GM19240 (cell line): ENCODE measurements at regions not wholly inside any gene's neighbourhood (a gene's known extent, or its start where the extent isn't known, plus 50 kb on each side); places are given as distances from the start of the nearest gene placed in this dataset.

Source experiments
- DNase-seq: peaks from one replicate; pipeline ENCODE4 v3.0.0; 2011; ENCODE audit warnings: low spot score; ENCODE audit not compliant: insufficient read length

GRCh38 chr10:28857164-28857563 is 179.8 kb downstream of the BAMBI start:
- no peak for DNase-seq

GRCh38 chr10:28858646-28859045 is 181.3 kb downstream of the BAMBI start:
- DNase-seq, result no peak

GRCh38 chr10:28859791-28860190 is 182.5 kb downstream of the BAMBI start:
- no peak for DNase-seq

- no peak for DNase-seq
These were observed 184.9 kb downstream of the BAMBI start for GRCh38 chr10:28862219-28862618.

GRCh38 chr10:28869606-28870201 is 192.4 kb downstream of the BAMBI start:
- no peak for DNase-seq

- DNase-seq, result no peak
These were observed 194.3 kb downstream of the BAMBI start for GRCh38 chr10:28871665-28872064.

GRCh38 chr10:28872587-28873165 is 195.4 kb downstream of the BAMBI start:
- no peak for DNase-seq

GRCh38 chr10:28873540-28873939 is 196.2 kb downstream of the BAMBI start:
- DNase-seq, result no peak

GRCh38 chr10:28874210-28874609 is 196.9 kb downstream of the BAMBI start:
- no peak for DNase-seq

- DNase-seq, result no peak
These were observed 198.3 kb downstream of the BAMBI start for GRCh38 chr10:28875549-28876081.

- no peak for DNase-seq
These were observed 201.1 kb downstream of the BAMBI start for GRCh38 chr10:28878236-28878970.

- DNase-seq, result no peak
These were observed 201.9 kb downstream of the BAMBI start for GRCh38 chr10:28879246-28879645.

- no peak for DNase-seq
These were observed 202.8 kb downstream of the BAMBI start for GRCh38 chr10:28879875-28880682.

GRCh38 chr10:28880683-28880950 is 203.3 kb downstream of the BAMBI start:
- no peak for DNase-seq

- no peak for DNase-seq
These were observed 204.0 kb downstream of the BAMBI start for GRCh38 chr10:28881171-28881882.

GRCh38 chr10:28883741-28884423 is 206.6 kb downstream of the BAMBI start:
- DNase-seq, result no peak

- no peak for DNase-seq
These were observed 213.0 kb downstream of the BAMBI start for GRCh38 chr10:28890121-28890950.

- no peak for DNase-seq
These were observed 213.9 kb downstream of the BAMBI start for GRCh38 chr10:28891058-28891713.

GRCh38 chr10:28892818-28893547 is 215.7 kb downstream of the BAMBI start:
- DNase-seq, result no peak
